ENCODE measurements at regions not wholly inside any gene's neighbourhood (a gene's known extent, or its start where the extent isn't known, plus 50 kb on each side); places are given as distances from the start of the nearest gene placed in this dataset.

- Histone ChIP-seq H3K4me1 (peaks cover 0 to 21% (median 0%) of the 10 kb centered on the region in 3 donors), H3K36me3 (no peaks in the 10 kb centered on the region), H3K27me3 (no peaks in the 10 kb centered on the region), H3K9me3 (no peaks in the 10 kb centered on the region), H3K27ac (no peak overlapping the region), H3K4me3 (no peak overlapping the region)
- 55% methylated on average over 2 of the region's 2 CpGs for WGBS, 2 donors
- intact Hi-C loops (cut with DNase I) = no loop called here
- DNase-seq = no peak
- TF ChIP-seq POLR2A (IDR thresholded peaks at IDR 0.05) (no peak), CTCF (IDR thresholded peaks at IDR 0.05) (no peak)
Measured at GRCh38 chr11:15493066-15493465, 378.3 kb downstream of the INSC start.

GRCh38 chr11:15493921-15494620 lies 379.3 kb downstream of the INSC start:
- intact Hi-C loops (cut with DNase I) = no loop called here
- Histone ChIP-seq H3K9me3 (no peaks in the 10 kb centered on the region), H3K27ac (peak overlapping the region in 3 of 4 donors; percentile 35 to 68 (median 42)), H3K27me3 (no peaks in the 10 kb centered on the region), H3K4me3 (no peak overlapping the region), H3K36me3 (no peaks in the 10 kb centered on the region), H3K4me1 (peaks cover 0 to 21% (median 0%) of the 10 kb centered on the region in 3 donors)
- no peak for DNase-seq
- 18 to 20% methylated on average over 1 of the region's 1 CpG for WGBS, 2 donors
- TF ChIP-seq CTCF (IDR thresholded peaks at IDR 0.05) (no peak), POLR2A (IDR thresholded peaks at IDR 0.05) (no peak)

- DNase-seq = no peak
- Histone ChIP-seq H3K27me3 (no peaks in the 10 kb centered on the region), H3K9me3 (no peaks in the 10 kb centered on the region), H3K4me1 (peaks cover 0 to 21% (median 0%) of the 10 kb centered on the region in 3 donors), H3K27ac (peak overlapping the region in 1 of 4 donors; percentile 68), H3K36me3 (no peaks in the 10 kb centered on the region), H3K4me3 (no peak overlapping the region)
- TF ChIP-seq POLR2A (IDR thresholded peaks at IDR 0.05) = no peak
- TF ChIP-seq CTCF (IDR thresholded peaks at IDR 0.05) = no peak
- intact Hi-C loops (cut with DNase I) = no loop called here
- WGBS, 2 donors = 77 to 81% methylated on average over 1 of the region's 1 CpG
Measured at GRCh38 chr11:15494740-15495139, 380.0 kb downstream of the INSC start.

GRCh38 chr11:15495462-15495861 lies 380.7 kb downstream of the INSC start:
- H3K9me3 ChIP-seq = no peaks in the 10 kb centered on the region
- no peak for DNase-seq
- intact Hi-C loops (cut with DNase I) = no loop called here
- H3K36me3 ChIP-seq = no peaks in the 10 kb centered on the region
- H3K4me1 ChIP-seq = peaks cover 0 to 21% (median 0%) of the 10 kb centered on the region in 3 donors
- H3K4me3 ChIP-seq = no peak overlapping the region
- 57 to 73% methylated on average over 3 of the region's 3 CpGs for WGBS, 2 donors
- H3K27ac ChIP-seq = no peak overlapping the region
- no peak for TF ChIP-seq CTCF (IDR thresholded peaks at IDR 0.05)
- TF ChIP-seq POLR2A (IDR thresholded peaks at IDR 0.05) = no peak
- no peaks in the 10 kb centered on the region for H3K27me3 ChIP-seq

GRCh38 chr11:15497366-15497765 lies 382.6 kb downstream of the INSC start:
- no peaks in the 10 kb centered on the region for H3K9me3 ChIP-seq
- no peaks in the 10 kb centered on the region for H3K27me3 ChIP-seq
- no peak overlapping the region for H3K4me3 ChIP-seq
- no peak overlapping the region for H3K27ac ChIP-seq
- no peak for DNase-seq
- WGBS, 2 donors = 31% methylated on average over 4 of the region's 5 CpGs; no CpG with 5 or more reads in 1 of the 2 donors
- H3K4me1 ChIP-seq = peaks cover 0 to 21% (median 0%) of the 10 kb centered on the region in 3 donors
- no peak for TF ChIP-seq POLR2A (IDR thresholded peaks at IDR 0.05)
- no peak for TF ChIP-seq CTCF (IDR thresholded peaks at IDR 0.05)
- intact Hi-C loops (cut with DNase I) = no loop called here
- no peaks in the 10 kb centered on the region for H3K36me3 ChIP-seq
